ENCODE measurements at regions not wholly inside any gene's neighbourhood (a gene's known extent, or its start where the extent isn't known, plus 50 kb on each side); places are given as distances from the start of the nearest gene placed in this dataset.

DNA sequence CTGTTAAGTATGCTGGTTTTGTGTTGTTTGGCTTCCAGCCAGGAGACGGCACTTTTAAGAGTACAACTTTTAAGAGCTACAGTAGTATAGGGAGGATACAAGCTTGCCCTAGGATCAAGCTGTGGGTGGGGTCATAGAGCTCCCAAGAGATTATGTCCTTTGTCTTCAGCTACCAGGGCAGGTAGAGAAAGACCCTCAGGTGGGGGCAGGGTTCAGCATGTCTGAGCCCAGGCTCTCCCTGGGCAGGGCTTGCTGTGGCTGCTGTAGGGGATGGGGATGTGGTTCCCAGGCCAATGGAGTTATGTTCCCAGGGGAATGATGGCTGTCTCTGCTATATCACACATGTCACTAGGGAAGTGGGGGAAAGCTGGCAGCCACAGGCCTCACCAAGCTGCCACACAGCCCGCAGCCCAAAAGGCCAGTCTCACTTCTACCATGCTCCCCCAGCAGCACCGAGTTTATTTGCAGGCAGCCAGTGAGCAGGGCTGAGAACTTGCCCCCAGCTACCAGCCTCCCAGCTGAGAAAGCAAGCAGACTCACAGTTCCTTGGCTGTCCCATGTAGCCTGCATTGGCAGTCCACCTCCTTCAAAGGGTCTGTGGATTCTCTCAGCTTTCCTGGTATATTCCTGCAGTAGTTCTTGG is 105.7 kb upstream of the ERBB4 start:
- Histone ChIP-seq H3K9me3 (no peaks in the 10 kb centered on the region), H3K4me3 (no peak overlapping the region), H3K4me1 (ENCODE audit: low read depth) (no peaks in the 10 kb centered on the region), H3K36me3 (ENCODE audit: low read depth) (no peaks in the 10 kb centered on the region)
- DNase-seq (no peak), ATAC-seq (no peak)
- no peak for TF ChIP-seq CTCF (IDR thresholded peaks at IDR 0.05)
- intact Hi-C loops (cut with DNase I, micrococcal nuclease) = no loop called here

DNA sequence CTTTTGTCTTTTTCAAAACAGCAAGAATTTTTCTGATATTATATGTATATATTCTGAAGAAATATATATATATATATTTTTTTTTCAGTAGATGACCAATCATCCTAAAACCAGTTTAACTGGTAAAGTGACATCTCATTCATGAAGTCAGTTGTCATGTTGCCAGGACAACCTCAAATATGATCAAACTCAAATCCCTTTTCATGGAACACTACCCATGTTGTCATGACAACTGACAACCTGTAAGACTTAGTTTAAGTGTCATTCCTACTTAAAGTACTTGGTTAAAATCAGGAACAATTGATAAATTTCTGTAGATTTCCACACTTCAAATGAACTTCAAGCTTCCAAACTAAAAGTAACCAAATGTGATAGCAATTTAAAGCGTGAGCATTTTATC is 101.8 kb upstream of the ERBB4 start:
- H3K4me3 ChIP-seq = no peak overlapping the region
- no peaks in the 10 kb centered on the region for H3K4me1 ChIP-seq (ENCODE audit: low read depth)
- no peaks in the 10 kb centered on the region for H3K9me3 ChIP-seq
- DNase-seq (no peak), ATAC-seq (no peak)
- no peaks in the 10 kb centered on the region for H3K36me3 ChIP-seq (ENCODE audit: low read depth)
- intact Hi-C loops (cut with DNase I, micrococcal nuclease) = no loop called here
- TF ChIP-seq CTCF (IDR thresholded peaks at IDR 0.05) = no peak

GRCh38 chr2:212638694-212639093 is 100.1 kb upstream of the ERBB4 start:
- Histone ChIP-seq H3K4me1 (ENCODE audit: low read depth) (no peaks in the 10 kb centered on the region), H3K36me3 (ENCODE audit: low read depth) (no peaks in the 10 kb centered on the region), H3K4me3 (no peak overlapping the region), H3K9me3 (no peaks in the 10 kb centered on the region)
- ATAC-seq (no peak), DNase-seq (no peak)
- no peak for TF ChIP-seq CTCF (IDR thresholded peaks at IDR 0.05)
- intact Hi-C loops (cut with DNase I, micrococcal nuclease) = no loop called here

DNA sequence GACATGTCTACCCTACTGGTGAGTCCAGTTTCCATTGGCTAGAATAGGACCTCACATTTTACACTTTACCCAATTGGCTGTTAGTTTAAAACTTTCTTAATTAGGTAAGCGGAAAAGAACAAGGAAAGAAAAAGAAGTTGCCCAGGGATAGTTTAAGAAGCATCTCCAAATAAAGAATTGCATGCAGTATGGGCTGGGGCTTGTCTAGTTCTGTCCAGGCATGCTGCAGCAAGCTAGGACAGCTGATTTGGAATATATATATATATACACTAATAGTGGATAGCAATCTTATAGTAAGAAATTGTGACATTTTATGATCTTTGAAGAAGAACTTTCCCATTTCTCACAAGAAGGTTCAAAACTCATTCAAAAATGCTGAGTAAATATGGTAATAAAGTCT is 90.0 kb upstream of the ERBB4 start:
- DNase-seq (no peak), ATAC-seq (no peak)
- H3K4me3 ChIP-seq = no peak overlapping the region
- no peaks in the 10 kb centered on the region for H3K9me3 ChIP-seq
- intact Hi-C loops (cut with DNase I, micrococcal nuclease) = no loop called here
- no peaks in the 10 kb centered on the region for H3K4me1 ChIP-seq (ENCODE audit: low read depth)
- H3K36me3 ChIP-seq (ENCODE audit: low read depth) = no peaks in the 10 kb centered on the region
- TF ChIP-seq CTCF (IDR thresholded peaks at IDR 0.05) = no peak

DNA sequence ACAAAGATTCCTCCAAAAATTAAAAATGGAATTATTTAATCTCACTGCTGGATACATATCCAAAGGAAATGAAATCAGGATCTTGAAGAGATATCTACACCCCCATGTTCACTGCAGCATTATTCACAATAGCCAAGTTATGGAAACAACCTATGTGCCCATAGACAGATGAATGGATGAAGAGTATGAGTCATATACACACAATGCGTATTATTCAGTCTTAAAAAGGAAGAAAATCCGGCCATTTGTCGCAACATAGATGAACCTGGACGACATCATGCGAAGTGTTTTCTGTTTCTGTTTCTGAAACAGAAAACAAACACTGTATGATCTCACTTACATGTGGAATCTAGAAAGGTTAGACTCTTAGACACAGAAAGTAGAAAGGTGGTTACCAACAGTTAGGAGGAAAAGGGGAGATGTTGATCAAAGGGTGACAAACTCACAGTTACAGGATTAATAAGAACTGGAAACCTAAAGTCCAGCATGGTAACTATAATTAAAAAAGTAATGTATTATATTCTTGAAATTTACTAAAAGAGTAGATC is 87.8 kb upstream of the ERBB4 start:
- no peak for DNase-seq
- H3K4me3 ChIP-seq = no peak overlapping the region
- H3K9me3 ChIP-seq = no peaks in the 10 kb centered on the region
- H3K36me3 ChIP-seq (ENCODE audit: low read depth) = no peaks in the 10 kb centered on the region
- ATAC-seq = no peak
- intact Hi-C loops (cut with DNase I, micrococcal nuclease) = no loop called here
- no peak for TF ChIP-seq CTCF (IDR thresholded peaks at IDR 0.05)
- no peaks in the 10 kb centered on the region for H3K4me1 ChIP-seq (ENCODE audit: low read depth)

DNA sequence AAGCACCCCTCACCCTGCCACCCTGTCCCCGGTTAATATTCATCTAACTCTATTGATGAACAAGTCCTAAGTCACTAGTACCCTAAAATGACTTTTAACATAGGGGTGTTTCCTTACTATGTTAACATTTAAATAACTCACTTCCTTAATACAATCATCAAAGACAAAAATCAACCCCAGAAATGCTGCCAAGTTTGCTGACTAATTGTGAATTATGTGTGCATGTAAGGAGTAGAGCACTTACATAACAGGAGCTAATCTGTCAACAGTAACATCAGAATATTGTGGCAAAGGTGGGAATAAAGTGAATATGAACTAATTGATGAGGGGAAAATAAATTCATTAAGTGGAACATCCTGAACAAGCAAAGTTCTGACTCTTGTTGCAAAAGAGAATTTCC is 81.4 kb upstream of the ERBB4 start:
- Histone ChIP-seq H3K4me3 (no peak overlapping the region), H3K9me3 (no peaks in the 10 kb centered on the region), H3K36me3 (ENCODE audit: low read depth) (no peaks in the 10 kb centered on the region), H3K4me1 (ENCODE audit: low read depth) (no peaks in the 10 kb centered on the region)
- no peak for TF ChIP-seq CTCF (IDR thresholded peaks at IDR 0.05)
- ATAC-seq (no peak), DNase-seq (no peak)
- intact Hi-C loops (cut with DNase I, micrococcal nuclease) = no loop called here
